H1 (cell line): ENCODE measurements at regions not wholly inside any gene's neighbourhood (a gene's known extent, or its start where the extent isn't known, plus 50 kb on each side); places are given as distances from the start of the nearest gene placed in this dataset.

Experiments used
- CTCF ChIA-PET: fragments of 300-600 bp; sonication (Branson Sonifier 250); formaldehyde crosslinking; loops from one replicate; lab custom pipeline; 2021; ENCODE audit not compliant: partially characterized antibody; lab: Charles Lee
- POLR2A ChIA-PET: fragments of 300-600 bp; sonication (Branson Sonifier 250); formaldehyde crosslinking; loops from one replicate; lab custom pipeline; 2021; ENCODE audit warnings: inconsistent platforms; ENCODE audit not compliant: partially characterized antibody; lab: Charles Lee
- DNase-seq, 2 experiments: peaks; one replicate each; pipeline versions ENCODE4 v3.0.0 to v3.0.0-alpha.2; 2010 to 2022; ENCODE audit warnings: low spot score in 2 of 2, low read depth in 1 of 2, mixed read lengths in 1 of 2
- FAIRE-seq: peaks from 2 replicates; lab custom pipeline; 2011; peaks lifted over from hg19 to GRCh38; lab: Jason Lieb, UNC
- H2AFZ ChIP-seq: 2 replicates; pipeline ENCODE4 v1.8.1; 2012; ENCODE audit warnings: low read length, inconsistent platforms
- H2AK5ac ChIP-seq: 2 replicates; pipeline ENCODE4 v1.6.1; 2013; ENCODE audit warnings: low read depth, low read length
- H2BK120ac ChIP-seq: replicated peaks from 2 replicates; pipeline ENCODE3; 2013; ENCODE audit warnings: low read depth, low read length, inconsistent platforms
- H2BK12ac ChIP-seq: 2 replicates; pipeline ENCODE4 v1.6.1; 2013; ENCODE audit warnings: low read depth, low read length
- H2BK15ac ChIP-seq: 2 replicates; pipeline ENCODE4 v1.6.1; 2013; ENCODE audit warnings: low read length
- H2BK20ac ChIP-seq: 2 replicates; pipeline ENCODE4 v1.6.1; 2013; ENCODE audit warnings: low read length
- H2BK5ac ChIP-seq: 2 replicates; pipeline ENCODE4 v1.6.1; 2013; ENCODE audit warnings: low read depth, low read length
- H3K14ac ChIP-seq: 2 replicates; pipeline ENCODE4 v1.6.1; 2013; ENCODE audit warnings: inconsistent platforms; ENCODE audit not compliant: insufficient read length
- H3K18ac ChIP-seq: 2 replicates; pipeline ENCODE4 v1.6.1; 2013; ENCODE audit warnings: low read length; ENCODE audit errors: extremely low read depth
- H3K23ac ChIP-seq: 2 replicates; pipeline ENCODE4 v1.6.1; 2013; ENCODE audit warnings: inconsistent platforms; ENCODE audit not compliant: insufficient read length
- H3K23me2 ChIP-seq: 2 replicates; pipeline ENCODE4 v1.6.1; 2013; ENCODE audit warnings: low read depth, low read length
- H3K27ac ChIP-seq: 2 replicates; pipeline ENCODE4 v1.6.1; 2011; ENCODE audit warnings: low read depth, low read length, inconsistent platforms
- H3K27me3 ChIP-seq, 4 experiments: replicated peaks in 1 of 4; 1 replicate in 1 of 4; 2 replicates in 3 of 4; pipeline versions ENCODE4 v1.6.1 to v1.8.1; 2011 to 2013; ENCODE audit warnings: low read length in 3 of 4, mild to moderate bottlenecking in 3 of 4, inconsistent platforms in 2 of 4, mixed read lengths in 2 of 4, moderate library complexity in 1 of 4; ENCODE audit not compliant: control insufficient read depth in 3 of 4, insufficient read depth in 3 of 4; ENCODE audit errors: extremely low read depth in 1 of 4
- H3K36me3 ChIP-seq, 4 experiments: 2 replicates each; pipeline versions ENCODE4 v1.6.1 to v1.8.1; 2011 to 2013; ENCODE audit warnings: mild to moderate bottlenecking in 4 of 4, low read length in 3 of 4, moderate library complexity in 2 of 4, control low read depth in 1 of 4, inconsistent platforms in 1 of 4; ENCODE audit not compliant: insufficient read depth in 4 of 4, control insufficient read depth in 2 of 4
- H3K4ac ChIP-seq: replicated peaks from 2 replicates; pipeline ENCODE3; 2013; ENCODE audit warnings: low read length, low read depth, mixed read lengths, inconsistent platforms; ENCODE audit not compliant: insufficient read length
- H3K4me1 ChIP-seq, 4 experiments: replicated peaks in 1 of 4; 1 replicate in 1 of 4; 2 replicates in 3 of 4; pipeline versions ENCODE4 v1.6.1 to v1.8.1; 2011 to 2013; ENCODE audit warnings: low read length in 3 of 4, inconsistent platforms in 2 of 4, mixed read lengths in 1 of 4; ENCODE audit not compliant: insufficient read depth in 4 of 4, control insufficient read depth in 3 of 4
- H3K4me2 ChIP-seq, 2 experiments: 2 replicates each; pipeline versions ENCODE4 v1.6.1 to v1.8.1; 2011 to 2013; ENCODE audit warnings: low read depth in 2 of 2, low read length in 2 of 2, control low read depth in 1 of 2, inconsistent platforms in 1 of 2, mild to moderate bottlenecking in 1 of 2; ENCODE audit not compliant: insufficient read depth in 1 of 2
- H3K4me3 ChIP-seq, 4 experiments: fragments of 200-600, 300-600 bp in 1 of 4; sonication (generic), shearing (Covaris generic), sonication (Bioruptor Twin) in 1 of 4; 2 replicates each; pipeline versions ENCODE4 v1.5.1 to v1.8.1; 2011 to 2016; ENCODE audit warnings: low read length in 4 of 4, low read depth in 3 of 4, control low read depth in 2 of 4, inconsistent platforms in 2 of 4, mild to moderate bottlenecking in 2 of 4, mixed read lengths in 1 of 4, moderate library complexity in 1 of 4; ENCODE audit not compliant: insufficient read depth in 2 of 4; ENCODE audit errors: extremely low read depth in 1 of 4
- H3K56ac ChIP-seq: replicated peaks from 2 replicates; pipeline ENCODE3; 2013; ENCODE audit warnings: low read depth, mild to moderate bottlenecking, mixed read lengths, low read length, inconsistent platforms; ENCODE audit not compliant: insufficient read length
- H3K79me1 ChIP-seq: 2 replicates; pipeline ENCODE4 v1.6.1; 2013; ENCODE audit warnings: low read depth, low read length, control low read depth
- H3K79me2 ChIP-seq, 2 experiments: 2 replicates each; pipeline versions ENCODE4 v1.6.1 to v1.8.1; 2012 to 2013; ENCODE audit warnings: low read length in 2 of 2, mild to moderate bottlenecking in 2 of 2, inconsistent platforms in 1 of 2; ENCODE audit not compliant: insufficient read depth in 2 of 2, control insufficient read depth in 1 of 2
- H3K9ac ChIP-seq, 4 experiments: replicated peaks in 1 of 4; 1 replicate in 1 of 4; 2 replicates in 3 of 4; pipeline versions ENCODE4 v1.6.1 to v1.8.1; 2011 to 2013; ENCODE audit warnings: low read depth in 3 of 4, low read length in 3 of 4, control low read depth in 2 of 4, mild to moderate bottlenecking in 2 of 4, moderate library complexity in 2 of 4, inconsistent platforms in 1 of 4; ENCODE audit errors: extremely low read depth in 1 of 4
- H3K9me3 ChIP-seq, 2 experiments: 2 replicates each; pipeline versions ENCODE4 v1.6.1 to v1.8.1; 2012 to 2013; ENCODE audit warnings: mild to moderate bottlenecking in 2 of 2, moderate library complexity in 2 of 2, control low read depth in 1 of 2, inconsistent platforms in 1 of 2, low read depth in 1 of 2, low read length in 1 of 2, mixed read lengths in 1 of 2; ENCODE audit not compliant: insufficient read depth in 2 of 2
- H4K20me1 ChIP-seq, 2 experiments: replicated peaks in 1 of 2; 2 replicates each; pipeline versions ENCODE3 to v1.8.1; 2011 to 2013; ENCODE audit warnings: inconsistent platforms in 2 of 2, low read length in 2 of 2, mild to moderate bottlenecking in 1 of 2; ENCODE audit not compliant: insufficient read depth in 2 of 2, control insufficient read depth in 1 of 2
- H4K5ac ChIP-seq: 2 replicates; pipeline ENCODE4 v1.6.1; 2013; ENCODE audit warnings: low read length, low read depth, mixed read lengths, inconsistent platforms; ENCODE audit not compliant: insufficient read length
- H4K8ac ChIP-seq: 2 replicates; pipeline ENCODE4 v1.8.0; 2013; ENCODE audit warnings: mild to moderate bottlenecking, moderate library complexity, low read length, inconsistent platforms; ENCODE audit not compliant: insufficient read depth; ENCODE audit errors: extremely low read depth
- H4K91ac ChIP-seq: replicated peaks from 2 replicates; pipeline ENCODE3; 2013; ENCODE audit warnings: low read length, mixed read lengths, inconsistent platforms; ENCODE audit not compliant: insufficient read length
- BACH1 ChIP-seq: IDR thresholded peaks from 2 replicates; pipeline ENCODE4 v1.6.1; 2012; ENCODE audit warnings: low read length, improper control_type of control experiment
- EP300 ChIP-seq, 2 experiments: IDR thresholded peaks; 1 replicate in 1 of 2; 2 replicates in 1 of 2; pipeline ENCODE4 v1.6.1; 2011 to 2012; ENCODE audit warnings: low read depth in 2 of 2, low read length in 2 of 2, mild to moderate bottlenecking in 2 of 2, borderline replicate concordance in 1 of 2, inconsistent platforms in 1 of 2, moderate library complexity in 1 of 2
- EZH2 ChIP-seq: fragments of 200-600 bp; sonication (generic); IDR thresholded peaks from 2 replicates; pipeline ENCODE4 v1.7.1; 2012; ENCODE audit warnings: low read depth, mild to moderate bottlenecking, moderate library complexity, low read length, inconsistent platforms; ENCODE audit not compliant: severe bottlenecking
- FOSL1 ChIP-seq: IDR thresholded peaks from 2 replicates; pipeline ENCODE4 v1.6.1; 2011; ENCODE audit warnings: mild to moderate bottlenecking, low read depth, low read length, moderate library complexity; ENCODE audit not compliant: insufficient read depth
- GABPA ChIP-seq: IDR thresholded peaks from 2 replicates; pipeline ENCODE4 v1.6.1; 2011; ENCODE audit warnings: mild to moderate bottlenecking, low read length, moderate library complexity, borderline replicate concordance; ENCODE audit not compliant: insufficient read depth
- JUND ChIP-seq: IDR thresholded peaks from 2 replicates; pipeline ENCODE4 v1.6.1; 2011; ENCODE audit warnings: mild to moderate bottlenecking, improper control_type of control experiment, low read length
- KDM4A ChIP-seq: IDR thresholded peaks from one replicate; pipeline ENCODE4 v1.7.1; 2012; ENCODE audit warnings: low read depth, mild to moderate bottlenecking, moderate library complexity, low read length, inconsistent platforms; ENCODE audit not compliant: severe bottlenecking
- NRF1 ChIP-seq: IDR thresholded peaks from 2 replicates; pipeline ENCODE4 v1.6.1; 2011; ENCODE audit warnings: mild to moderate bottlenecking, low read depth, low read length, improper control_type of control experiment
- SP2 ChIP-seq: IDR thresholded peaks from 2 replicates; pipeline ENCODE4 v1.6.1; 2012; ENCODE audit warnings: mild to moderate bottlenecking, low read length, inconsistent platforms
- SUZ12 ChIP-seq: fragments of 200-600 bp; sonication (generic); IDR thresholded peaks from 2 replicates; pipeline ENCODE4 v1.6.1; 2012; ENCODE audit warnings: mild to moderate bottlenecking, inconsistent platforms, low read length, moderate library complexity, mixed read lengths
- TEAD4 ChIP-seq: IDR thresholded peaks from 2 replicates; pipeline ENCODE4 v1.6.1; 2012; ENCODE audit warnings: low read depth, low read length, inconsistent platforms, mixed read lengths
- WGBS, 2 experiments: shearing (Covaris generic) in 1 of 2; methylation state at CpG; one replicate each; pipeline versions ENCODE4 v1.1.6 to v1.1.7; 2013 to 2015; ENCODE audit warnings: low lambda C conversion rate in 2 of 2, mixed read lengths in 2 of 2, inconsistent platforms in 1 of 2, low coverage in 1 of 2, missing lambda C conversion rate in 1 of 2; ENCODE audit not compliant: insufficient replicate concordance in 2 of 2, insufficient coverage in 1 of 2, insufficient read length in 1 of 2; ENCODE audit errors: extremely low coverage in 1 of 2, missing lambda C conversion rate in 1 of 2; 5-methylcytosine and 5-hydroxymethylcytosine counted together
- TF ChIP-seq, protein P1 (sequence below), 3 experiments: IDR thresholded peaks; 1 replicate in 2 of 3; 2 replicates in 1 of 3; pipeline versions ENCODE4 v1.5.1 to v1.6.1; 2011; ENCODE audit warnings: low read length in 3 of 3, mild to moderate bottlenecking in 3 of 3, inconsistent platforms in 2 of 3, low read depth in 1 of 3, moderate library complexity in 1 of 3; ENCODE audit not compliant: insufficient read depth in 1 of 3; ENCODE audit errors: control extremely low read depth in 1 of 3

DNA sequence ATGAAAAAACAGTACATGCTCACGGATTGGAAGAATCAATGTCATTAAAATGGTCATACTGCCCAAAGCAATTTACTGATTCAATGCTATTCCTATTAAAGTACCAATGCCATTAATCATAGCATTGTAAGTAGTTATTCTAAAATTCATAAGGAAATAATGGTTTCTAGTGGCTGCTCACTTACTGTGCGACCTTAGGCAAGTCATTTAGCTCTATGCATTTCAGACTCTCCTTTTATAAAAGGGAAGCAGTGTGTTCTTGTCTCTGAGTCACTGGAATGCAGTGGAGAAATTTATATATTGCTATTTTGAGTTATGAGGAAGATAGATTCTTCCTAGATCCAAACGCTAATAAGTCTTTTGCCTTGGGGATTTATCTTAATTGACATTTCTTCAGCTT lies 174.8 kb downstream of the KCNA4 start:
- ChIA-PET POLR2A (no interaction called here), CTCF (interaction anchor here (1.0 to 1.2 kb wide), 2 partner anchors 286 to 287 kb away, joined by 4 read pairs; no protein-coding TSS in a partner anchor)
- no peak overlapping the region for H2AK5ac ChIP-seq
- H3K36me3 ChIP-seq = no peaks in the 10 kb centered on the region
- no peaks in the 10 kb centered on the region for H3K79me1 ChIP-seq
- no peaks in the 10 kb centered on the region for H4K20me1 ChIP-seq
- DNase-seq (no peak), FAIRE-seq (no peak)
- no peaks in the 10 kb centered on the region for H3K9me3 ChIP-seq
- H4K5ac ChIP-seq = no peak overlapping the region
- H4K91ac ChIP-seq = no peak overlapping the region
- H3K14ac ChIP-seq = no peak overlapping the region
- H2BK20ac ChIP-seq = no peak overlapping the region
- H3K4me1 ChIP-seq = no peaks in the 10 kb centered on the region
- H2BK5ac ChIP-seq = no peak overlapping the region
- no peak overlapping the region for H3K4me3 ChIP-seq
- no peak overlapping the region for H3K18ac ChIP-seq
- no peak overlapping the region for H3K4me2 ChIP-seq
- H3K27me3 ChIP-seq = peaks cover 0 to 1% (median 0%) of the 10 kb centered on the region in 4 experiments; a peak in 1 of 7 replicates
- no peak overlapping the region for H3K23ac ChIP-seq
- H3K9ac ChIP-seq = no peak overlapping the region
- H2BK12ac ChIP-seq = no peak overlapping the region
- H3K4ac ChIP-seq = no peak overlapping the region
- H2AFZ ChIP-seq = no peak overlapping the region
- no peak overlapping the region for H3K27ac ChIP-seq
- no peak overlapping the region for H2BK15ac ChIP-seq
- H2BK120ac ChIP-seq = no peak overlapping the region
- H3K23me2 ChIP-seq = no peaks in the 10 kb centered on the region
- H3K79me2 ChIP-seq = no peaks in the 10 kb centered on the region
- 93% methylated on average over 3 of the region's 3 CpGs; no CpG with 5 or more reads in 1 of the 2 experiments for WGBS, 2 experiments
- H4K8ac ChIP-seq = no peak overlapping the region
- no peak overlapping the region for H3K56ac ChIP-seq
- TF ChIP-seq KDM4A (no peak), FOSL1 (no peak), SP2 (no peak), SUZ12 (no peak), EZH2 (no peak), NRF1 (no peak), EP300 (IDR thresholded peaks at IDR 0.05; ENCODE audit: borderline replicate concordance in 1 of 2, low read depth in 2 of 2, low read length in 2 of 2) (no peak), GABPA (no peak), TEAD4 (no peak), BACH1 (no peak), JUND (no peak)
- TF ChIP-seq, protein P1, sequence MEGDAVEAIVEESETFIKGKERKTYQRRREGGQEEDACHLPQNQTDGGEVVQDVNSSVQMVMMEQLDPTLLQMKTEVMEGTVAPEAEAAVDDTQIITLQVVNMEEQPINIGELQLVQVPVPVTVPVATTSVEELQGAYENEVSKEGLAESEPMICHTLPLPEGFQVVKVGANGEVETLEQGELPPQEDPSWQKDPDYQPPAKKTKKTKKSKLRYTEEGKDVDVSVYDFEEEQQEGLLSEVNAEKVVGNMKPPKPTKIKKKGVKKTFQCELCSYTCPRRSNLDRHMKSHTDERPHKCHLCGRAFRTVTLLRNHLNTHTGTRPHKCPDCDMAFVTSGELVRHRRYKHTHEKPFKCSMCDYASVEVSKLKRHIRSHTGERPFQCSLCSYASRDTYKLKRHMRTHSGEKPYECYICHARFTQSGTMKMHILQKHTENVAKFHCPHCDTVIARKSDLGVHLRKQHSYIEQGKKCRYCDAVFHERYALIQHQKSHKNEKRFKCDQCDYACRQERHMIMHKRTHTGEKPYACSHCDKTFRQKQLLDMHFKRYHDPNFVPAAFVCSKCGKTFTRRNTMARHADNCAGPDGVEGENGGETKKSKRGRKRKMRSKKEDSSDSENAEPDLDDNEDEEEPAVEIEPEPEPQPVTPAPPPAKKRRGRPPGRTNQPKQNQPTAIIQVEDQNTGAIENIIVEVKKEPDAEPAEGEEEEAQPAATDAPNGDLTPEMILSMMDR (IDR thresholded peaks at IDR 0.05; ENCODE audit: control extremely low read depth in 1 of 3, insufficient read depth in 1 of 3, low read depth in 1 of 3, low read length in 3 of 3) = no peak
